ENCODE measurements at regions not wholly inside any gene's neighbourhood (a gene's known extent, or its start where the extent isn't known, plus 50 kb on each side); places are given as distances from the start of the nearest gene placed in this dataset.

GRCh38 chr11:70539360-70540095 lies 141.2 kb downstream of the CTTN start:
- TF ChIP-seq EZH2 (IDR thresholded peaks at IDR 0.05; ENCODE audit: borderline replicate concordance) (no peak), CTCF (IDR thresholded peaks at IDR 0.05; ENCODE audit: poor library complexity) (no peak), EZH2phosphoT487 (IDR thresholded peaks at IDR 0.05; ENCODE audit: low read depth, severe bottlenecking, unreplicated experiment) (no peak)
